ENCODE measurements at regions not wholly inside any gene's neighbourhood (a gene's known extent, or its start where the extent isn't known, plus 50 kb on each side); places are given as distances from the start of the nearest gene placed in this dataset.

DNA sequence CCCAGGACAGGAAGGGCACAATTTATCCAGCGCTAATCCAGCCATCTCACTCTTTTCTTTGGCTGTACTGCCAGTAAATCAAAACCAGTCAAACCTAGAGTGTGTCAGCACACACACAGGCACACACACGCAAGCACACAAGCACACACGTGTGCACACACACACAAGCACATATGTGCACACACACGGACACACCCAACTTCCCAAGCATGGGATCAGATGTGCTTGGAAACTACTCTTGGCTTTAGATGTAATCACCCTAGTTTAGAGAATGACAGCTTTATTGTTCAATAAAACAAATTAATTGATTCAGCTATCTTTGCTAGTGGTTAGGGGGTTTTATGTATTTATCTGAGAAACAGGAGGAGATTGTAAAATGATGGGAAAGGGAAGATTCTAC, 615.0 kb upstream of the MKI67 start:
- no peak for DNase-seq (ENCODE audit: low read depth, low spot score)

- DNase-seq (ENCODE audit: low read depth, low spot score) = no peak
Observed at GRCh38 chr10:128741680-128742079, 615.5 kb upstream of the MKI67 start.

DNA sequence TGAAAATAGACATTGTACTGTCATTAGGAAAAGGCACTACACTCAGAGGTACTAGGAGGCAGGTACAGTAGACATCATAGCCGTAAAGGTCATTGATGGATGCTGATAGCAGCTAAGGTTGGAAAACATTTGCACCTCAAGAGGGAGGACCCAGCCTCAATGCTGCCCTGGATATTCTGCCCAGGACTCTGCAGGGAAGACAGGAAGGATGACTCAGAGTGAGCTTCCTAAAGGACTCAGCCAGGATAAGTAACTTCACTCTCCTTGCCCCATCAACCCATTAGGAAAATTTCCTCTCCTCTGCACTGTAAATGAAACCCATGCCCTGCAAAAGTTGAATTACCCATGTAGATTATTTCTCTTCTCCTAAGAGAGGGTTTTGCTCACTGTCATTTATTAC, 617.9 kb upstream of the MKI67 start:
- no peak for DNase-seq (ENCODE audit: low read depth, low spot score)

DNA sequence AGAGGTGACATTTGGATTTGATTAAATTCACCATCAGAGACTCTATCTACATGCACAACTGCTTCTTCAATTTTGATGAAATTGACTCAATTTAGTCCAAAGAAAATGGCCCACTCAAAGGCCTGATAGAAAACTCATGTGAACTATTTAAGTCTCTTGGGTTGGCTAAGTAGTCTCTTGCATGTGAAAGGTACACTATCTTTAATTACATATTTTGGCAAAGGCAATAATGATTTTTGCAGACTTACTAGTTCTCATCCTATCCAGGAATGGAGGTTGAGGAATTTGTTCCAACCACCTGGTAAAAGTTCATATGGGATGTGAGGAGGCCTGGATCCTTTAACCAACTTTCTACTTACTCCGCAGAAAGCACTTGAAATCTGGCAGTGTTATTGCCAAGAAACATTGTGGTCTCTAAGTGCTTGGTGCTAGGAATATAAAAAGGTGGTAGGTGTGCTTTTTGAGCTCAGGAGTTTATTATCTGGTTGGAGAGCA, 618.6 kb upstream of the MKI67 start:
- no peak for DNase-seq (ENCODE audit: low read depth, low spot score)

DNA sequence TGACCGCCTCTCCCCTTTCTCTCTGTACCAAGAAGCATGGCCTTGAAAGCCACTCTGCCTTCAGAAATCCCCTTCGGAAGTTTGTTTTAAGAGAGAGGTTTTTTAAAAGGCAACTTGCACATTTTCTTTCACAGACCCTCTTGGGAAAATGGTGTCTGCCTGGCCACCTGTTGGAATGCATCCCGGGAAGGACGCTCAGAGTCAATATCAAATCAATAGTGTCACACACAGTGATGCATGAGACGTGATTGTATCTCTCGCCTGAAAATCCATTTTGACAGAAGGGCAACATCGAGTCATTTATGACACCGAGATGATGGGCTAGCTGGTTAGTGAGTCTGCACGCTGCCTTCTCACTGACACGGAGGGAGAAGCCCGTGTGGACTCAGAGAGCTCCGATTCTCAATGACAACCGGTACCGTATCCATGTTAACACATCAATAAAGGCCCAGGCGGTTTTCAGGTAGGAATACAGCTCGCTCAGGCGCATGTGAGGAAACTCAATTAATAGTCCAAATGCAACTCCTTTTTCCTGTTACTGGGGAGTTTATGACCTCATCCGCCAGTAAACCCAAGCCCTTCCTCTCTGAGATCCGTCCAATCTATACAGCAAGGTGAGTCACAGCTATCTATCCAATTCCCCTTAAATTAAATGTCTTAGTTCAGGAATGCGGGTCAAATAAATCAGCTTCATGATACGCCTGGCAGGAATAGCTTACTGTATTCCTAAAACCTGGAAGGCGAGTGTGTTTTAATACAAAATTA, 621.5 kb upstream of the MKI67 start:
- DNase-seq (ENCODE audit: low read depth, low spot score) = no peak

DNA sequence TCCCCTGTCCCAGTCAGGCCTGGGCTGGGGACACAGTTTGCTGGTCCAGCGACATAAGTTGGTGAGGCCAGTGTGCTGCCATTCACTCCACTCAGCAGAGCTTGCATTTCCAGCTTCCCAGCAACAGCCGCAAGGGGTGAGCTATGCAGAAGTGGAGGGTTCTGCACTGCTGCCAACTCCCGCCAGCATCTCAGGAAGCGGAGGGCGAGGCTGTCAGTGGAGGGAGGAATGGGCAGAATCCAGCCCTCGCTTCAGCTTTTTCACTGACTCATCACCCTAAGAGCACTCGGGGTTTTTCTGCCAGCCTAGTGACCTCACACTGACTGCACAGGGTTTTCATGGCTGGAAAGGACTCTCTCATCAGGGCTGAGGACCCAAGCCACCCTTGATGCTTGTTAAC, 625.1 kb upstream of the MKI67 start:
- DNase-seq (ENCODE audit: low read depth, low spot score) = peak; percentile 81

- no peak for DNase-seq (ENCODE audit: low read depth, low spot score)
Observed at GRCh38 chr10:128751851-128752250, 625.6 kb upstream of the MKI67 start.

GRCh38 chr10:128759174-128759573, 633.0 kb upstream of the MKI67 start:
- DNase-seq (ENCODE audit: low read depth, low spot score) = no peak

GRCh38 chr10:128763588-128763987, 637.4 kb upstream of the MKI67 start:
- no peak for DNase-seq (ENCODE audit: low read depth, low spot score)

DNA sequence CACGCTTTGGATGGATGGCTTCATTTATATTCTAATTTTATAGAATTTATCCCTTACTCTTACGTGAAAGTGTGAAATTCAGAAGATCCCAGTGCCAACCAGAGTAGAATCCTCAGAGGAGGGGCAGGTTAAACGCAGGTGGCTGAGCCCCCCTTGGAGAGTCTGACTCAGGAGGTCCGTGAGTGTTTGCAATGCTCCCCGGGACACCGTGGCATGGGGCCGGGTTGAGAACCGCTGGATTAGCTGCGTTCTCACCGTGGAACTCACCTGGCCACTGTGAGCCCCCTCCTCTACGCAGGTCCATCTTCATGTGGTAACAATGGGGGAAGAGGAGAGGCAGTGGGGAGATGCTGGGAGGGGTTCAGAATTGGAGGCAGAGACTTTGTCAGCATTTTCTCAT, 638.0 kb upstream of the MKI67 start:
- no peak for DNase-seq (ENCODE audit: low read depth, low spot score)

DNA sequence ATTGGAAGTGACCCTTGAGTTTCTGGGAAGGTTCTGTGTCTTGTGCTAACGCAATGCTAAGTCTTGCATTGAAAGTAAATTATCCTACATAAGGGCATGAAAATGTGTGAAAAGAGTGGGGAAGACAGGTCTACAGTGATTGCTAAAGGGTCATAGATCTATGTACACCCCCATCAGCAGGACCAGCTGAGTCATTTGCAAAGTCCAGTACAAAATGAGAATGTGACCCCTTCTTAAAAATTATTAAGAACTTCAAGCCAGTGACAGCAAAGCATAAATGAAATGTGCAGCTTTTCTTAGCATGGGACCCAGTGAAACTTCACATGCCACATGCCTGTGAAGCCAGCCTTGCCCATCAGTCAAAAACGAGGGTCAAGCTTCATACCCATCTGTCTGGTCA, 640.7 kb upstream of the MKI67 start:
- DNase-seq (ENCODE audit: low read depth, low spot score) = no peak

- DNase-seq (ENCODE audit: low read depth, low spot score) = no peak
Observed at GRCh38 chr10:128774979-128775378, 648.8 kb upstream of the MKI67 start.

DNA sequence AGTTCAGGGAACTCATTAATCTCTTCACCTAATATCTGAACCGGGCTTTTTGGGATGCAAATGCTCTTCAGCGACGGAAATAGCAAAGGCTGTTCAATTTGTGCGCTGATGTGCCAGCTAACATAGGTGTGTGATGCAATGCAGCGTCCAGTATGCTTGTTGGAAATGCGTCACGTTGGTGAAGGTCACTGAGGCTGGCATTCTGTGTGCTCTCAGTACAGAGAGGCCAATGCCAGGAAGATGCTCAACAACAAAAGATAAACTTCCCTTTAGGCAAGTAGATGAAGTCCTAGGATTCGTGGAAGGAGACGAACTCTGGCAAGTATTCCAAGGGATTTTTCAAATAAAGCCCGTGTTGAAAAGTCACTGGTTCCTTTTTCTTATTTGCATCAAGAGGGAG, 649.5 kb upstream of the MKI67 start:
- DNase-seq (ENCODE audit: low read depth, low spot score) = no peak

GRCh38 chr10:128776673-128777252, 650.5 kb upstream of the MKI67 start:
- no peak for DNase-seq (ENCODE audit: low read depth, low spot score)

DNA sequence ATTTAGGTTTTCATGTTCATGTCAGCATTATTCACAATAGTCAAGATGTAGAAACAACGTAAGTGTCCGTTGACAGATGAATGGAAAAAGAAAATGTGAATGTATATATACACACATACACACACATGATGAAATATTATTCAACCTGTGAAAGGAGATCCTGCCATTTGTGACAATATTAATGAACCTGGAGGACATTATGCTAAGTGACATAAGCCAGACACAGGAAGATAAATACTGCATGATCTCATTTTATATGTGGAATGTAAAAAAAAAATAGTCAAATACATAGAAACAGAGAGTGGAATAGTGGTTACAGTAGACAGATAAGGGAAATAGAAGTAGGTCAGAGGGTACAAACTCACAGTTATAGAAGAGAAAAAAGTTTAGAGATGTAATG, 651.1 kb upstream of the MKI67 start:
- no peak for DNase-seq (ENCODE audit: low read depth, low spot score)

- no peak for DNase-seq (ENCODE audit: low read depth, low spot score)
Observed at GRCh38 chr10:128779416-128779815, 653.2 kb upstream of the MKI67 start.

GRCh38 chr10:128780156-128780761, 654.0 kb upstream of the MKI67 start:
- DNase-seq (ENCODE audit: low read depth, low spot score) = no peak

DNA sequence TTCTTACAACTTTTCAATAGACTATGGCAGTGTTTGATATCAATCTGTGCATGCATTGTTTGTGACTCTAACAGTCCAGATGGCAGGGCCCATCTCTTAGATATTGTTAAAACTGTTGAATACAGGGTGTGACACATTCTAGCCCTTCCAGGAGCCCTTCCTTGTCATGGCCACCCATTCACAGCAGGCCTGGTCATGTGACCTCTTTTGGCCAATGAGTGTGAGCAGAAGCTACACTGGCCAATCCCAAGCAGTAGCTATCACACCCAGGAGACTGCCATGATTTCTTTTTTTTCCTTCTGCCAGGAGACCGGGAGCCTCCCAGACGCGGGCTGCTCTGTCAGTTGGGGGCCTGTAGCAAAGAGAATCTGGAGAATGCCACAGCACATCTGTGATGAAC, 655.4 kb upstream of the MKI67 start:
- no peak for DNase-seq (ENCODE audit: low read depth, low spot score)

DNA sequence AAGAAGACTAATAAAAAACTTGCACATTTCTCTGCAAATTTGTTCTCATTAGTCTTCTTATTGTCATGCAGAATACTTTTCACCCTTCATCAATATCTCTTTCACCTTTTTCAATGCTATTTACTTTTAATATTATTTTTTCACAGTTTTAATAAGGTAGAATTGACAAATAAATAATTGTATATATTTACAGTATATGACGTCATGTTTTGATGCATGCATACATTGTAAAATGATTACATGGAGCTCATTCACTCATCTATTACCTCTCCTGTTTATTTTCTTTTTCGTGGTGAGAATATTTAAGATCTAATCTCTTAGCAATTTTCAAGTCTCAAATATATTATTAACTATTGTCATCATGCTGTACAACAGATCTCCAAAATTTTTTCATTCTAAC, 658.2 kb upstream of the MKI67 start:
- no peak for DNase-seq (ENCODE audit: low read depth, low spot score)

- DNase-seq (ENCODE audit: low read depth, low spot score) = no peak
Observed at GRCh38 chr10:128792426-128793140, 666.4 kb upstream of the MKI67 start.

- DNase-seq (ENCODE audit: low read depth, low spot score) = no peak
Observed at GRCh38 chr10:128793726-128794655, 667.8 kb upstream of the MKI67 start.
